EH (cell line): ENCODE measurements at regions not wholly inside any gene's neighbourhood (a gene's known extent, or its start where the extent isn't known, plus 50 kb on each side); places are given as distances from the start of the nearest gene placed in this dataset.
A peak's percentile ranks its signal among the peaks of the same experiment; 100 is the strongest.
"Not testable (repeated sequence)": the region's sequence is repeated elsewhere in the genome, so short reads cannot be mapped to it uniquely, and the experiment has no call there.

Experiments used
- DNase-seq: peaks from one replicate; pipeline ENCODE4 v3.0.0-alpha.2; 2015; ENCODE audit warnings: low read depth

- no peak for DNase-seq
These were observed 55.7 kb upstream of the FAT3 start for GRCh38 chr11:92168936-92169335.

- no peak for DNase-seq
These were observed 57.0 kb upstream of the FAT3 start for GRCh38 chr11:92167571-92167970.

- DNase-seq: no peak
These were observed 58.3 kb upstream of the FAT3 start for GRCh38 chr11:92166335-92166734.

- no peak for DNase-seq
These were observed 60.7 kb upstream of the FAT3 start for GRCh38 chr11:92163879-92164278.

GRCh38 chr11:92162776-92163175, 61.8 kb upstream of the FAT3 start:
- no peak for DNase-seq

GRCh38 chr11:92159931-92160330, 64.7 kb upstream of the FAT3 start:
- no peak for DNase-seq

GRCh38 chr11:92157390-92157789, 67.2 kb upstream of the FAT3 start:
- not testable (repeated sequence) for DNase-seq

- no peak for DNase-seq
These were observed 70.0 kb upstream of the FAT3 start for GRCh38 chr11:92154611-92155010.

- no peak for DNase-seq
These were observed 70.5 kb upstream of the FAT3 start for GRCh38 chr11:92154110-92154509.

GRCh38 chr11:92153542-92153941, 71.1 kb upstream of the FAT3 start:
- no peak for DNase-seq

- peak; percentile 20 for DNase-seq
These were observed 72.4 kb upstream of the FAT3 start for GRCh38 chr11:92152245-92152644.

GRCh38 chr11:92149996-92150395, 74.6 kb upstream of the FAT3 start:
- DNase-seq: peak; percentile 17

GRCh38 chr11:92141725-92142124, 82.9 kb upstream of the FAT3 start:
- no peak for DNase-seq

GRCh38 chr11:92141159-92141558, 83.5 kb upstream of the FAT3 start:
- DNase-seq: no peak

- DNase-seq: no peak
These were observed 84.6 kb upstream of the FAT3 start for GRCh38 chr11:92140021-92140420.

- no peak for DNase-seq
These were observed 86.3 kb upstream of the FAT3 start for GRCh38 chr11:92138296-92138695.

GRCh38 chr11:92137747-92138146, 86.9 kb upstream of the FAT3 start:
- no peak for DNase-seq

- no peak for DNase-seq
These were observed 87.8 kb upstream of the FAT3 start for GRCh38 chr11:92136797-92137196.

- DNase-seq: peak; percentile 77
These were observed 93.2 kb upstream of the FAT3 start for GRCh38 chr11:92131289-92131865.

GRCh38 chr11:92130421-92130831, 94.2 kb upstream of the FAT3 start:
- peak; percentile 81 for DNase-seq

GRCh38 chr11:92129811-92130210, 94.8 kb upstream of the FAT3 start:
- peak; percentile 52 for DNase-seq

- no peak for DNase-seq
These were observed 96.6 kb upstream of the FAT3 start for GRCh38 chr11:92128026-92128425.

GRCh38 chr11:92125321-92125720, 99.3 kb upstream of the FAT3 start:
- DNase-seq: peak; percentile 59

- peak; percentile 86 for DNase-seq
These were observed 101.1 kb upstream of the FAT3 start for GRCh38 chr11:92123540-92123939.

GRCh38 chr11:92122561-92122960, 102.1 kb upstream of the FAT3 start:
- DNase-seq: peak; percentile 6
